ENCODE measurements at regions not wholly inside any gene's neighbourhood (a gene's known extent, or its start where the extent isn't known, plus 50 kb on each side); places are given as distances from the start of the nearest gene placed in this dataset.

- peak overlapping the region; percentile 34 for H3K27ac Mint-ChIP-seq
- peaks cover 16% of the 10 kb centered on the region for H3K9me3 Mint-ChIP-seq
- no peak for DNase-seq
- peaks cover 17% of the 10 kb centered on the region for H3K4me1 Mint-ChIP-seq
- no peak overlapping the region for H3K4me3 Mint-ChIP-seq
- no peak for TF ChIP-seq CTCF (IDR thresholded peaks at IDR 0.05)
- no peaks in the 10 kb centered on the region for H3K27me3 Mint-ChIP-seq (ENCODE audit: low read depth, poor library complexity)
- peaks cover 4% of the 10 kb centered on the region for H3K36me3 Mint-ChIP-seq (ENCODE audit: low read depth)
Observed at GRCh38 chr18:77530732-77531131, 281.1 kb downstream of the GALR1 start.

- H3K27me3 Mint-ChIP-seq (ENCODE audit: low read depth, poor library complexity): peaks cover 4% of the 10 kb centered on the region
- no peaks in the 10 kb centered on the region for H3K4me1 Mint-ChIP-seq
- no peak for DNase-seq
- H3K4me3 Mint-ChIP-seq: no peak overlapping the region
- no peak for TF ChIP-seq CTCF (IDR thresholded peaks at IDR 0.05)
- no peak overlapping the region for H3K27ac Mint-ChIP-seq
- H3K9me3 Mint-ChIP-seq: peaks cover 33% of the 10 kb centered on the region
- peaks cover 5% of the 10 kb centered on the region for H3K36me3 Mint-ChIP-seq (ENCODE audit: low read depth)
Observed at GRCh38 chr18:77539860-77540259, 290.2 kb downstream of the GALR1 start.

- no peaks in the 10 kb centered on the region for H3K4me1 Mint-ChIP-seq
- H3K27ac Mint-ChIP-seq: no peak overlapping the region
- TF ChIP-seq CTCF (IDR thresholded peaks at IDR 0.05): no peak
- H3K4me3 Mint-ChIP-seq: no peak overlapping the region
- DNase-seq: no peak
- peaks cover 4% of the 10 kb centered on the region for H3K27me3 Mint-ChIP-seq (ENCODE audit: low read depth, poor library complexity)
- peaks cover 2% of the 10 kb centered on the region for H3K36me3 Mint-ChIP-seq (ENCODE audit: low read depth)
- peaks cover 2% of the 10 kb centered on the region for H3K9me3 Mint-ChIP-seq
Observed at GRCh38 chr18:77544792-77545191, 295.1 kb downstream of the GALR1 start.

GRCh38 chr18:77547757-77548156 lies 298.1 kb downstream of the GALR1 start:
- H3K9me3 Mint-ChIP-seq: no peaks in the 10 kb centered on the region
- H3K27ac Mint-ChIP-seq: no peak overlapping the region
- TF ChIP-seq CTCF (IDR thresholded peaks at IDR 0.05): no peak
- no peaks in the 10 kb centered on the region for H3K4me1 Mint-ChIP-seq
- H3K4me3 Mint-ChIP-seq: no peak overlapping the region
- H3K27me3 Mint-ChIP-seq (ENCODE audit: low read depth, poor library complexity): peaks cover 4% of the 10 kb centered on the region
- no peak for DNase-seq
- no peaks in the 10 kb centered on the region for H3K36me3 Mint-ChIP-seq (ENCODE audit: low read depth)

GRCh38 chr18:77548790-77549420 lies 299.3 kb downstream of the GALR1 start:
- no peaks in the 10 kb centered on the region for H3K36me3 Mint-ChIP-seq (ENCODE audit: low read depth)
- H3K4me3 Mint-ChIP-seq: no peak overlapping the region
- peaks cover 7% of the 10 kb centered on the region for H3K27me3 Mint-ChIP-seq (ENCODE audit: low read depth, poor library complexity)
- DNase-seq: no peak
- no peak for TF ChIP-seq CTCF (IDR thresholded peaks at IDR 0.05)
- H3K4me1 Mint-ChIP-seq: no peaks in the 10 kb centered on the region
- no peak overlapping the region for H3K27ac Mint-ChIP-seq
- no peaks in the 10 kb centered on the region for H3K9me3 Mint-ChIP-seq

- TF ChIP-seq CTCF (IDR thresholded peaks at IDR 0.05): no peak
- H3K36me3 Mint-ChIP-seq (ENCODE audit: low read depth): no peaks in the 10 kb centered on the region
- peaks cover 7% of the 10 kb centered on the region for H3K27me3 Mint-ChIP-seq (ENCODE audit: low read depth, poor library complexity)
- DNase-seq: no peak
- H3K9me3 Mint-ChIP-seq: no peaks in the 10 kb centered on the region
- H3K27ac Mint-ChIP-seq: no peak overlapping the region
- H3K4me3 Mint-ChIP-seq: no peak overlapping the region
- no peaks in the 10 kb centered on the region for H3K4me1 Mint-ChIP-seq
Observed at GRCh38 chr18:77550625-77551024, 301.0 kb downstream of the GALR1 start.
